A673 (cell line): ENCODE measurements at regions not wholly inside any gene's neighbourhood (a gene's known extent, or its start where the extent isn't known, plus 50 kb on each side); places are given as distances from the start of the nearest gene placed in this dataset.

Source experiments
- BruUV-seq: library from RNA; stranded (reverse); fragments of 400-500 nt; replicated peaks from 2 replicates; lab custom pipeline; 2021; lab: Mats Ljungman, UMichigan
- CTCF ChIA-PET: fragments of 300-600 bp; sonication (Branson Sonifier 250); formaldehyde crosslinking; loops from one replicate; lab custom pipeline; 2022; ENCODE audit warnings: antibody characterized with exemption; lab: Charles Lee
- POLR2A ChIA-PET: fragments of 300-600 bp; sonication (Branson Sonifier 250); formaldehyde crosslinking; loops from one replicate; lab custom pipeline; 2022; ENCODE audit warnings: antibody characterized with exemption; ENCODE audit not compliant: low non-redundant PET; lab: Charles Lee
- DNase-seq: peaks from one replicate; pipeline ENCODE4 v3.0.0-alpha.2; 2015; ENCODE audit warnings: low spot score
- H3K27ac ChIP-seq: fragments of 200-600 bp; sonication (generic); 2 replicates; pipeline ENCODE4 v1.5.1; 2016; ENCODE audit warnings: mixed run types, low read depth, mild to moderate bottlenecking, mixed read lengths, antibody characterized with exemption, low read length; ENCODE audit not compliant: poor library complexity, severe bottlenecking
- H3K27me3 ChIP-seq: fragments of 200-600 bp; sonication (generic); replicated peaks from 2 replicates; pipeline ENCODE4 v1.6.1; 2017; ENCODE audit warnings: mixed run types, low read depth, mild to moderate bottlenecking, mixed read lengths, antibody characterized with exemption, low read length; ENCODE audit not compliant: insufficient read depth, poor library complexity
- H3K36me3 ChIP-seq: fragments of 200-600 bp; sonication (generic); 2 replicates; pipeline ENCODE4 v1.6.1; 2016; ENCODE audit warnings: mixed run types, mild to moderate bottlenecking, mixed read lengths, antibody characterized with exemption, low read length; ENCODE audit not compliant: insufficient read depth, poor library complexity, severe bottlenecking
- H3K4me1 ChIP-seq: fragments of 200-600 bp; sonication (generic); 2 replicates; pipeline ENCODE4 v1.6.1; 2017; ENCODE audit warnings: mixed run types, mild to moderate bottlenecking, mixed read lengths, antibody characterized with exemption, low read length; ENCODE audit not compliant: insufficient read depth, poor library complexity, severe bottlenecking
- H3K4me3 ChIP-seq: fragments of 200-600 bp; sonication (generic); 2 replicates; pipeline ENCODE4 v1.5.1; 2016; ENCODE audit warnings: low read depth, mixed run types, mild to moderate bottlenecking, mixed read lengths, low read length; ENCODE audit not compliant: poor library complexity, severe bottlenecking
- H3K9me3 ChIP-seq: fragments of 200-600 bp; sonication (generic); 2 replicates; pipeline ENCODE4 v1.6.1; 2016; ENCODE audit warnings: mixed run types, low read depth, mild to moderate bottlenecking, mixed read lengths, antibody characterized with exemption, low read length; ENCODE audit not compliant: poor library complexity, severe bottlenecking
- EZH2 ChIP-seq: fragments of 200-600 bp; sonication (generic); IDR thresholded peaks from 2 replicates; pipeline ENCODE4 v1.6.1; 2017; ENCODE audit warnings: borderline replicate concordance, low read depth, mild to moderate bottlenecking, mixed read lengths, antibody characterized with exemption, low read length; ENCODE audit not compliant: poor library complexity, severe bottlenecking
- intact Hi-C: fragments of 100-400 bp; cut with micrococcal nuclease; formaldehyde crosslinking; loops from one replicate; pipeline ENCODE4 v1.10.0; 2022; ENCODE audit not compliant: unreplicated experiment
- TF ChIP-seq, protein P1 (sequence below): fragments of 300-800, 200-600 bp; sonication (generic); conservative IDR thresholded peaks from 2 replicates; pipeline ENCODE4 v1.5.1; 2017; ENCODE audit warnings: low read depth, mild to moderate bottlenecking, antibody characterized with exemption, low read length, moderate library complexity, mixed read lengths

DNA sequence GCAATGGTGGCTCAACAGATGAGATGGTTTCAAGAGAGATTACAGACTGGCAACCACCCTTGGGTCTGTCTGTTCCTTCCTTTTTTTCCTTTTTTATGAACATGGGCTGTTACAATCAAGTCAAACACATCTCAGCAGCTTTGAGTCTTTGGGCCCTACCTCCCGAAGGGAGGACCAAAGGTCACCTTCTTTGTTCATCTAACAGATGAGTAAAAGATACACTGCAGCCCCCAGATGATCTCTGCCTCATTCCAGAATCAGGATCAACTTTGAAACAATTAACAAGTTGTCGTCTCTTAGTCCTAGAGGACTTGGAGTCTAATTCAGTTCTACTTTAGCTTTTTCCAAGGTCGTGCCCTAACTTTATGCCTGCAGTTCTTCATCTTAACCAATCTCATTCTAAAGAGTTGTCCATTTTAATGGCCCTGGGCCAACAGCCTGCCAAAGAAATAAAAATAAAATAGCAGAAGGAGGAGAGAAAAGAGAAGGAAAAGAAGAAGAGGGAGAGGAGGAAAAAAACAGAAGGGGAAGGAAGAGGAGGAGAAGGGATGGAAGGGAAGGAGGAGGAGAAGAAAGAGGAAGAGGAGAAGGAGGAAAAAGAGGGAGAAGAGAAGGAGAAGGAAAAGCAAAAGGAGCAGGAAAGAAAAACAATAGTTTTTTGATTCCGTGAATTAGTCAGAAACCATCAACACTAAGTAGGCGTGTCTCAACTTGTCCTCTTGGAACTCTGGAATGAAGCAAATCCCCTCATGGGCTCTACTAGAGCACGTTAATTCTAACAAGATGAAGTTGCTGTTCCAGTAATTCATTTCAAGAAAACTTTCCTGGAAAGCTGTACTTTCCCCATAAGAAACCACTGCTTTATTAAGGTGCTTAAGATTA lies 281.2 kb downstream of the FOXO1 start:
- CTCF ChIA-PET, result no interaction called here
- Histone ChIP-seq H3K27ac (no peak overlapping the region), H3K36me3 (no peaks in the 10 kb centered on the region), H3K4me3 (no peak overlapping the region), H3K27me3 (no peaks in the 10 kb centered on the region), H3K9me3 (no peaks in the 10 kb centered on the region), H3K4me1 (no peaks in the 10 kb centered on the region)
- no TSS peak for BruUV-seq
- DNase-seq, result no peak
- TF ChIP-seq, protein P1, sequence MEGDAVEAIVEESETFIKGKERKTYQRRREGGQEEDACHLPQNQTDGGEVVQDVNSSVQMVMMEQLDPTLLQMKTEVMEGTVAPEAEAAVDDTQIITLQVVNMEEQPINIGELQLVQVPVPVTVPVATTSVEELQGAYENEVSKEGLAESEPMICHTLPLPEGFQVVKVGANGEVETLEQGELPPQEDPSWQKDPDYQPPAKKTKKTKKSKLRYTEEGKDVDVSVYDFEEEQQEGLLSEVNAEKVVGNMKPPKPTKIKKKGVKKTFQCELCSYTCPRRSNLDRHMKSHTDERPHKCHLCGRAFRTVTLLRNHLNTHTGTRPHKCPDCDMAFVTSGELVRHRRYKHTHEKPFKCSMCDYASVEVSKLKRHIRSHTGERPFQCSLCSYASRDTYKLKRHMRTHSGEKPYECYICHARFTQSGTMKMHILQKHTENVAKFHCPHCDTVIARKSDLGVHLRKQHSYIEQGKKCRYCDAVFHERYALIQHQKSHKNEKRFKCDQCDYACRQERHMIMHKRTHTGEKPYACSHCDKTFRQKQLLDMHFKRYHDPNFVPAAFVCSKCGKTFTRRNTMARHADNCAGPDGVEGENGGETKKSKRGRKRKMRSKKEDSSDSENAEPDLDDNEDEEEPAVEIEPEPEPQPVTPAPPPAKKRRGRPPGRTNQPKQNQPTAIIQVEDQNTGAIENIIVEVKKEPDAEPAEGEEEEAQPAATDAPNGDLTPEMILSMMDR, result no peak
- no peak for TF ChIP-seq EZH2
- intact Hi-C loops, result no loop called here
- POLR2A ChIA-PET, result no interaction called here

DNA sequence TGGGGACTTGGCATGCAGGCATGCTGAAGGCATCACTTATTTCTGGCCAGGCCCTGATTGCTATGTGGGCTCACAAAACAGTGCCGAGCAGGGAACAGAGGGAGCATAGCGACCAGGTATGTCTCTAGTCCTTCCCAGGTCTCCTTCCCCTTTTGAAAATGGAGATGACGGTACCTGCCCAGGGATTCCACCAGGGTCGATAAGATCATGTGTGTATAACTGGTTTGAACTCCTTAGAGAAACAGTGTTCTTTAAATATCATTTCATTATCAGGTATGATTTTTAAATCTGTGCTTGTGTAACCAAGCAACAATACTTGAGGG lies 280.6 kb downstream of the FOXO1 start:
- intact Hi-C loops, result no loop called here

DNA sequence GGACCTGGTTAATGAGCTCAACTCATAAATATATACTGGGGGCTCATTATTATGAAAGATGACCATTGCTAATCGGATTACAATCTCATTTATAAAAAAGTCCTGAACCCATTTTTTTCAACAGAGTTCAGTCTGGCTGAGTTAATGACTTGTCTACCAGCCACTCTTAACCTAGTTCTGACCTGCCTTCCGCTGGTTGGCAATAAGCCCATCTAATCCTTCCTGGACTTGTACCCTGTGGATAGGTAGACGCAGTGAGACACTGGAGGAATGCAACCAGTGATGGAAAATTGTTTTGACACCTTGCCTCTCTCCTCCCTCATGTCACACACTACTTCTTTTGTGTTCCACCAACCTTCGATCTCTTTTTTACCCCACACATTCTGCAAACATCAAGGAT lies 279.9 kb downstream of the FOXO1 start:
- Histone ChIP-seq H3K9me3 (no peaks in the 10 kb centered on the region), H3K4me3 (no peak overlapping the region), H3K27ac (no peak overlapping the region), H3K27me3 (no peaks in the 10 kb centered on the region), H3K36me3 (no peaks in the 10 kb centered on the region), H3K4me1 (no peaks in the 10 kb centered on the region)
- POLR2A ChIA-PET, result no interaction called here
- CTCF ChIA-PET, result no interaction called here
- no peak for DNase-seq
- no TSS peak for BruUV-seq
- intact Hi-C loops, result no loop called here
- TF ChIP-seq EZH2, result no peak
- TF ChIP-seq, protein P1, result no peak

More for the DNA sequence above, 280.6 kb downstream of the FOXO1 start:
- Histone ChIP-seq H3K27ac (no peak overlapping the region), H3K36me3 (no peaks in the 10 kb centered on the region), H3K4me3 (no peak overlapping the region), H3K27me3 (no peaks in the 10 kb centered on the region), H3K4me1 (no peaks in the 10 kb centered on the region), H3K9me3 (no peaks in the 10 kb centered on the region)
- POLR2A ChIA-PET, result no interaction called here
- CTCF ChIA-PET, result no interaction called here
- DNase-seq, result no peak
- TF ChIP-seq, protein P1, result no peak
- no peak for TF ChIP-seq EZH2
- BruUV-seq, result no TSS peak
